OCI-LY3 (cell line): ENCODE measurements at regions not wholly inside any gene's neighbourhood (a gene's known extent, or its start where the extent isn't known, plus 50 kb on each side); places are given as distances from the start of the nearest gene placed in this dataset.

Experiments
- CTCF ChIP-seq: fragments of 200-600, 300-600 bp; sonication (generic); IDR thresholded peaks from 2 replicates; pipeline ENCODE4 v1.5.1; 2014; ENCODE audit warnings: antibody characterized with exemption, low read length, low read depth
- EZH2phosphoT487 ChIP-seq: fragments of 200-600 bp; shearing (Covaris generic); IDR thresholded peaks from 2 replicates; pipeline ENCODE4 v1.6.1; 2018; ENCODE audit warnings: antibody characterized with exemption, mixed run types, low read depth

DNA sequence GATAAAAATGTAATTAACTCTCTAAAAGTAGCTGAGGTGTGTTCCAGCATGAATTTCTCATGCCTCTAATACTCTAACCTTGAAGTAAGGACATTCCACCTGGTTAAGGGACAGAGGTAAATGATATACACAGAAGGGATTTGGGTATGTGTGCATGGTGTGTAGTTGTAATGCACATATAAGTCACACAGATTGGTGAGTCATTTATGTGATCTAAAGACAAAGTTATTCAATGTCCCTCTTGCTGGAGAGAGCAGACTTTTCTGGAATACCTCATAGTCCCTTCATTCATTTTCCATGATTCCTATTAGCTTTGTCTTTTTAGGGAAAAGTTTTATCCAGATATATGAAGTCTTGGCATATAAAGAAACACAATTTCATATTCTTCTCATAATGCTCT lies 234.9 kb downstream of the SNAPC1 start:
- TF ChIP-seq CTCF (no peak), EZH2phosphoT487 (no peak)
